HG03457 (cell line): ENCODE measurements at regions not wholly inside any gene's neighbourhood (a gene's known extent, or its start where the extent isn't known, plus 50 kb on each side); places are given as distances from the start of the nearest gene placed in this dataset.
"Not testable (repeated sequence)": the region's sequence is repeated elsewhere in the genome, so short reads cannot be mapped to it uniquely, and the experiment has no call there.

ENCODE experiments used
- ATAC-seq: cut with Tn5 transposase; IDR thresholded peaks from one replicate; pipeline ENCODE4 v1.9.1; 2021; ENCODE audit warnings: moderate number of reproducible peaks; ENCODE audit not compliant: unreplicated experiment

DNA sequence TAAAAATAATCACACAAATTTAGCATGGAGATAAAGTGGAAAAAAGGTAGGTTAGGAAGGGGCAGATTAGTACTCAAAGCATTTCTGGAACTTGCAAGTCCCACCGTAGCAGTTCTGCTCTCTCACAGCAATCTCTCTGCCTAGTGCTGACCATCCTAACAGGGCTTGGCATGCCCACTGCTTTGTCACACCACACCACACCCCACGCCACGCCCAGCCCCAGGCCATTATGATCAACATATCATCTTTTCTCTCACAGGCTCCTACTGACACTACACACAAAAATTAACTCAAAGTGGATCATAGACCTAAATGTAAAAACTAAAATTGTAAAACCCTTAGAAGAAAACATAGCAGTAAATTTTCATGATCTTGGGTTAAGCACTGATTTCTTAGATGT, 273.7 kb downstream of the DAD1 start:
- no peak for ATAC-seq

DNA sequence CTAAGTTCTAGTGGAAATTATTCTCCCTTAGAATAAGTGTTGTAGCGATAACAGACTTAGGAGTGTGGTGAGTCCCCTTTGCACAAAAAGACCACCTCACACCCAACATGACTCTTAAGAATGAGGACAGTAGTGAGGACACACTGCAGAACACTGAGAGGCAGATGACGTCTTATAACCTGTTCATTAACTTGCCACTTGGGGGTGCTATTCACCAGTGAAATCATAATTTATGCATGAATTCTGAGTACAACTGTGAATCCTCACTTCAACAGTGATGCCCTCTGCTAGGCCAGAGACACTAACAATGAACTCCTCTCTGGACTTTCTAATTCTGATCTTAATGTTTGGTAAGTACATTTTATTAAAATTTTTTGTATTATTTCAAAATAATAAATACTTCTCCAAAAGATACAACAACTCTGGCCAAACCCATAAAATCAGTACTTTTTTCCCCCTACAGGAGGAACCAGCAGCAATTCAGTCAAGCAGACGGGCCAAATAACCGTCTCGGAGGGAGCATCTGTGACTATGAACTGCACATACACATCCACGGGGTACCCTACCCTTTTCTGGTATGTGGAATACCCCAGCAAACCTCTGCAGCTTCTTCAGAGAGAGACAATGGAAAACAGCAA, 274.7 kb downstream of the DAD1 start:
- peak; percentile 54 for ATAC-seq

DNA sequence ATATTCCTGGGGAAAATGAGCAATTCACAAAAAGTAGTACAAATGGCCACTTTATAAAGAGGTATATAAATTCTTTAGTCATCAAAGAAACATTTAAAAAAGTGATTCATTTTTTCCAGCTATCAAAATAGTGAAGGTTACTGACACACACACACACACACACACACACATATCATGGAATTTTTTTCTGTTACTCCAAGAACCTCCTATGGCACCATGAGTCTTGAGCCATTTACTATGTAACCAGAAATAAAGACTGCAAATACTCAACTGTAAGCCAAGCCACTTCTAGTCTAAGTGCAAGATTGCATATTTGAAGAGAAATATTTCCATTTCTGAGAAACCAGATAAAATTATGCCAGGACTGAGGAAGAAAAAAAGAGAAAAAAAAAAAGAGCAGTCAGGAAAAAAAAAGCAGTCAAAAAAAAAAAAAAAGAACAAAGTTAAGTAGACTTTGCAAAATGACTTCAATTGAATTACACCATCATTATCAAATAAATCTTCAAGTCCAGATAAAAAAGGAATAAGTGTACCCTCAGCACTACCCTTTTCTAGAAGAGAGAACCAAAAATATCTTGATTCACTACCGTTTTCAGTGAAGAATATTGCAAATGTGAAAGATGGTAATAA, 275.7 kb downstream of the DAD1 start:
- no peak for ATAC-seq

DNA sequence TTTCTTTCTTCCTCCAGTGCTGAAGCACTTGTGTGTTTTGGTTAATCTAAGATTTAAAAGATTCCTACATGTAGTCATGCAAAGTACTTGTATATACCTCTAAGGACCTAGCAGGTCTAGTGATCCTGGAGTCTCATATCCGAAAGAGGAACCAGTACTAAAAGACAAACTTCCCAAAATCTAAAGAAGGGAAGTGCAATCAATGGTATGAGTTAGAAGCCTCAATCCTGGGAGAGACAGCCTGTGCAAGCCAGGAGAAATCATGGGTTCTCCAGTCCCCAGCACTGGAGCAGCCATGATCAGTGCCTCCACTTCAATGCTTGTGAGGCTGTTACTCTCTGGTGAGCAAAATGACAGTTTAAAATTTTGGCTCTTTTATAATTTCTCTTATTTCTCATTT, 277.4 kb downstream of the DAD1 start:
- ATAC-seq: no peak

DNA sequence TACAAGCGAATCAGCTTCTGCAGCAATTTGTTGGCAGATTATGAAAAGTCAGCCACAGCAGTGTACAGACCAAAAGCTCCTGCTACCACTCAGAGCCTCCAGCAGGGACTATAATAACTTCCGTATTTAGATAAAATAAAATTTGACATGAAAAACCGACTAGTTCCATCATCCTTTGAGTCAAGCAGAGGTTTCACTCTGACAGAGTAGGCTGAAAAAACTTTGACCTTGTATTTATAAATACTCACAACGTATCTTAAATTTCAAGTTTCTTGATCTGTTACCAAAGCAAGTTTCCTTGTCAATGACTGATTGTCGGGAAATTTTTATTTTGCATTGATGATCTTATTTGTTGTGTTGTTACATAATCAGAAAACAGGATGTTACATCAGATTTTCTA, 283.4 kb downstream of the DAD1 start:
- no peak for ATAC-seq

DNA sequence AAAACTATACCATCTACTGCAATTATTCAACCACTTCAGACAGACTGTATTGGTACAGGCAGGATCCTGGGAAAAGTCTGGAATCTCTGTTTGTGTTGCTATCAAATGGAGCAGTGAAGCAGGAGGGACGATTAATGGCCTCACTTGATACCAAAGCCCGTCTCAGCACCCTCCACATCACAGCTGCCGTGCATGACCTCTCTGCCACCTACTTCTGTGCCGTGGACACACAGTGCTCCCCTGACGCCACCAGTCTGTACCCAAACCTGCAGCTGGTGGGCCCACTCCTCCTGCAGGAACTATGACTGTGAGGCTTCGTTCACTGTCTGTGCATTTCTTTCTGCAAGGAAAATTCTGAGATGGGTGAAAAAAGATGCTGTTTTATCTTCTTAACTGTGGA, 284.7 kb downstream of the DAD1 start:
- no peak for ATAC-seq

DNA sequence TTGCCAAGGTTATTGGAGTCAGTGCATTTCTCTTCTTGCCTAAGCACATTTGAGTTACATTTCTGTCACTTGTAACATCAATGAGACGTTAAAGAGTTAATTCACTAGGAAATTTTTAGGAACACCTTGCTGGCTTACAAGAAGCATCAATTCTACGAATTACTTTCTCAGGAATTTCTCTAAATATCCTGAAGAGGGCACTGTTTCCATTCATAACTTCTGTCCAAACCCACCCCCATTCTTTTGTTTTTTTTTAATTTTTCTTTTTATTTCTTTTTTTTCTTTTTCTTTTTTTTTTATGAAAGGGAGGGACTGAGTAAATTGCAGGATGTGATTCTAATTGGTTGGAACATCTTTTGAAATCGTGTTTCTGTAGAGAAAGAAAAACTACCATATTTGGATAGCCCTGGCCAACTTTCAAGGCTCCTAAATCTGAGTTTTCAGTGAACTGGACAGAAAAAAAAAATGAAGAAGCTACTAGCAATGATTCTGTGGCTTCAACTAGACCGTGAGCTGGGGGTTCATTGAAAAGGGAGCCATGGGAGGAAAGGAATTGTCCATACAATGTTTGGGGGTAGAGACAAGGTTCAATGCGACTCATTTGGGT, 285.3 kb downstream of the DAD1 start:
- no peak for ATAC-seq

DNA sequence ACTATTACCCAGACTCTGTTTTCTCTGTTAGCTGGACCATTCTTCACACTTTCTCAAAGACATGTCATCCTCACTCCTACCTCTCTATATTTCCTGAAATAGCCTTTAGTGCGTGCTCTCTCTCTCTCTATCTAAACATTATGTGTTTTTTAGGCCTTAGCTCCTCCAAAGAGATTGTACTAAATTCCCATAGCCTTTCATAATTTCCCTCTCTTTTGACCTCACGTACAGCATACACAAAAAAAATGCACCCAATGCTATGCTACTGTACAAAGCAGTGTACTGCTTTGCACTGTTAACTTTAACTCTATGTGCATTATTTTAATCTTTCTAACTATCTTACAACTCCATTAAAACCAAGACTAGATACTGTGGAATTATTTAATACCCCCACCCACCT, 288.4 kb downstream of the DAD1 start:
- no peak for ATAC-seq

DNA sequence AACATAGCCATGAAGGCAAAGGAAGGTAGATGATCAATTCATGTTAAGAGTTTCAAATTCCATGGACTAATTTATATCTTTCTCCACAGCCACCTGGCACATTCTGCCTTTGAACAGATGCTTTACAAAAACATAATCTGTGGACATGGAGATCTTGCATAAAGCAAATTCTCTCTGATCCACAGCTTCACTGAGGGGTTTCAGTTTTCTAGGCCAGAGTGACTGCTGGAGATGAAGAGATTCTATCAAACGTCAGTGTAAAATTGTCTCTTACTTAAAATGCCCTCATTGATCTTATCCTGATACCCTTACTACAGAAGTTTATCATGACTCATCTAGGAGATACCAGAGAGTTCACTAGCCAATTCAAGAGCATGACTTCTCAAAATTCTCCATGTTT, 291.6 kb downstream of the DAD1 start:
- ATAC-seq: no peak

DNA sequence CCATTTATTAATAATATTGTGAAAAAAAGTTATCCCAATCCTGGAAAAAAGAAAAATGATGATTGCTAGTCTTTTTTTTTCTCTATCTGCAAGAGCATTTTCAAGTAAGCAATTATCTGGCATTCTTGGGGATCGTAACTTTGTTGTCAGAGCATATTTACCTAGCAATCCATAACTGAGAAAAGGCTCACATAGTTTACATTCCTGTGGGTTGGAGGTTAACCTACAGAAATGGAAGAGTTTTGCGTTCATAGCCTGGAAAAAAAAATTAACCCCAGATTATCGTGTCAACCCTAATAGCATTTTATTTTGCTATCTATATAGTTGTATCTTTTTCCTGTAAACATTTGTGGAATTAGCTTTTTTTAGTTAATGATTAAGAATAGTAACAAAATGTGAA, 292.3 kb downstream of the DAD1 start:
- ATAC-seq: no peak

DNA sequence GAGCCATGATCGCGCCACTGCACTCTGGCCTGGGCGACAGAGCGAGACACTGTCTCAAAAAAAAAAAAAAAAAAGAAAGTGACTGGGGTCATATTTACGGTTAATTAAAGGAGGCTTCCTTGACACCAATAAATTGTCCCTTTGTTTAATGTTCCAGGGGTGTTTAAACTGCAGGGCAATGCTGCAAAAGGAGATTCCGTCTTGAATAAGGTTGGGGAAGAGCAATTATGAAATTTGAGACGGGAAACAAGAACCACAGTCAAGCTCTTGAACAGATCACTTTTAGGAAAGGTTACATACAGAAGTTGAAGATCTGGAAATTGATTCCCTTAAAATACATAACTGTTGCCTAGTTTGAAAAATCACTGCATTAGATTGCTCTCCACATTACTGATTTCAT, 292.9 kb downstream of the DAD1 start:
- ATAC-seq: no peak

DNA sequence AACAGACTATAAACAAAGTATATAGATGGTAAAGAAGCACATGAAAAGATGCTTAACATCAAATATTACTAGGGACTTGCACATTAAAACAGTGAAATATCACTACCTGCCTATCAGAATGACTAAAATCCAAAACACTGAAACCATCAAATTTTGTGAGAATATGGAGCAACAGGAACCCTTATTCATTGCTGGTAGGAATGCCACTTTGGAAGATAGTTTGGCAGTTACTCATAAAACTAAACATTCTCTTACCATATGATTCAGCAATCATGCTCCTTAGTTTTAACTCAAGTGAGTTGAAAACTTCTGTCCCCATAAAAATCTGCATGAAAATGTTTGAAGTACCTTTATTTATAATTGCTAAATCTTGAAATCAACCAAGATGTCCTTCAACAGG, 297.6 kb downstream of the DAD1 start:
- ATAC-seq: no peak

DNA sequence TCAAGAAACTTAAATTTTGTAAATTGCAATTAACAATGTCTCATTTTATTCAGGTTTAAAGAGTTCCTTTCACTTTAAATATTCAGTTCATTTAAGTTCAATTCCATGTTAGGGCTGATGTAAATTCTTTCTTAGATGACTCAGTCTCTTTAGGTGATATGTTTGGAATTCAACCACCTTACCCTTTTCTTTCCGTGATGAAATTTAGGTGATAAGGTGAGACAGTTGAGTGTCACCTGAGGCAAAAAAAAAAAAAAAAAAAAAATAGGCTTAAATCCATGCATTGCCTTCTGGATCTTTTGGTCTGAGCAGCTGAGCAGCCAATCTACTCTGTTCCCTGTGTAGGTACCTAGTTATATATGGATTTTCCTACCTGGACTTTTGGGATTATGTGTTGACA, 299.5 kb downstream of the DAD1 start:
- no peak for ATAC-seq

DNA sequence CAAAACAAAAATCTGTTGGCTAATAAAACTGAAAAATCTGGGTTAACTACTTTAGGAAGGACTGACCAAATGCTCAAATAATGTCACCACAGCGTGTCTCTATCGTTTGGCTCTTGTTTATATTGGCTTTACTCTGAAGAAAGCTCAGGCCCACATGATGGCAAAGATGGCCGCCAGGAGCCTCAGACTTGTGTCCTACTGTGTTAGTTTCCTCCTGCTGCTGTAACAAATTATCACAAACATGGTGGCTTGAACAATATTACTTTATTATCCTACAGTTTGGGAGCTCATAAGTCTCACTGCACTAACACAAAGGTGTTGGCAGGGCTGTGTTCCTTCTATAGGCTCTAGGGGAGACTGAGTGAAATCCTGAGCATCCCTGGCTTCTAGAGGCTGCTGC, 303.0 kb downstream of the DAD1 start:
- ATAC-seq: no peak

DNA sequence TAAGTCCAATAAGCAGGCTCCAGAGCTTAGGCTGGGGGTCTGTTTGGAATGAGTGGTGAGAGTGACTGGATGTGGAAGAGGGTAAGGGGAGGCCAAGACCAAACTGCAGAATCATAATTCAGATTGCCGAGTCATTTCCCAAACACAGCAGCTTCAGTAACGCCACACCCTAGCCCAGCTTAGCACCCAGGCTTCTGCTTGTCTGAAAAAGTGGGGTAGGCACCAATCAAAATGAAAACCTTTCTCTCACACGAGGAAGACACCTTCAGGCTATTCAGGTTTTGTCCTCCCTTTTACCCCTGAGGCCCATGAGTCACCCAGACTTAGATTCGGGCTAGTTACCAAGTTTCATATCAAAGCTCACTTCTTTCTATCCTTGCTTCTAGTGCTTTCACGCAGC, 306.1 kb downstream of the DAD1 start:
- no peak for ATAC-seq

DNA sequence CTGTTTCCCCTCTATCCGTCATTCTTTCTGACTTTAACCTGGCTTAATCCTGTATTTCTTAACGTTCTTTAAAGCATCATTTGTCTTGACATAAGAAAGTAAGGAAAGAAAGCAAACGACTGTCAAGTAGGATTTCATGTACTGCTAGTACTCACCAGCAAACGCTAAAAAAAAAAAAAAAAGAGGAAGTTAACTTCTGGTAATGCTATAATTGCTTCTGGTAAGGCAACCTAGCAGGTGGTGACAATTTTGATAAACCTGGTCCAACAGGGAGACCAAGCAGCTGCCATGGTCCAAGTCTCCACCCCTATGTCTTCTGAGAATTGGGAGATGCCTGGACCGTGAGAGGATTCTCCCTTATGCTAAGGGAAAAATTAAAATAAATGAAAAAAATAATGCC, 306.6 kb downstream of the DAD1 start:
- no peak for ATAC-seq

DNA sequence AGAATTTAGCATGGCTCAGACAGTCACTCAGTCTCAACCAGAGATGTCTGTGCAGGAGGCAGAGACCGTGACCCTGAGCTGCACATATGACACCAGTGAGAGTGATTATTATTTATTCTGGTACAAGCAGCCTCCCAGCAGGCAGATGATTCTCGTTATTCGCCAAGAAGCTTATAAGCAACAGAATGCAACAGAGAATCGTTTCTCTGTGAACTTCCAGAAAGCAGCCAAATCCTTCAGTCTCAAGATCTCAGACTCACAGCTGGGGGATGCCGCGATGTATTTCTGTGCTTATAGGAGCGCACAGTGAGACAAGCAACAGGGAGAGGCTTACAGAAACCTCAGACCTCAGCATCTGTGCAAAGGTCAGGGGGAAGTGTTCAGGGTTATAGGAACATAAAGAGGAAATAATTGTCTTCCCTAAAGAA, 307.6 kb downstream of the DAD1 start:
- not testable (repeated sequence) for ATAC-seq

DNA sequence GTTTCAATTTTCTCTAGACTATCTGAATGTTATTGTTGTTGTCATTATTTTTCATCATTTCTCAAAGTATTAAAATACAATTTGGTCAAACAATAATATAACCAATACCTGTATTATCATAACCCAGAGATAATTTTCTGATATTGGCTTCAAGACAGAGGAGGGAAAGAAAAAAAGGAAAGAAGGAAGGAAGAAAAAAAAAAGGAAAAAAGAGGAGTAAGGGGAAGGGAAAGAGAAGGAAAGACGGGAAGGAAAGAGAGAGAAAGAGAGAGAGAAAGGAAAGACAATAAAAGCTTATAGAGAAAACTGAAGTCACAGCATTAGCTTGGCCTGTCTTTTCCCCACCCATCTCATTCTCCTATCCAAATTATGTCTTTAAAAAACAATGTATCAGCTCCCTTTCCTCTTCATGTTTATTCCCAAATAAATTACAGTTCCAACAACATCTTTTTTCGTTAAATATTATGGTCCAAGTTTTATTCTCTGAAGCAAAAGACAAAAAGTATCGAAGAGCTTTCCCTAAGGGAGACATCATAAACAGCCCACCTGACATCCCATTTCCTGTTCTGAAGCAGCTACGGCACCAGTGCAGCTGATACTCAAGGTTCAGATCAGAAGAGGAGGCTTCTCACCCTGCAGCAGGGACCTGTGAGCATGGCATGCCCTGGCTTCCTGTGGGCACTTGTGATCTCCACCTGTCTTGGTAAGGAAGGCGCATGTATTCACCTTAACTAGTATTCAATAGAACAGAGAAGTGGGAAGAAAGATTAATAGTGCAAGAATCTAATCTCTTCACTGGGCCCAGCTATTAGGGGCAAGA, 308.3 kb downstream of the DAD1 start:
- no peak for ATAC-seq

DNA sequence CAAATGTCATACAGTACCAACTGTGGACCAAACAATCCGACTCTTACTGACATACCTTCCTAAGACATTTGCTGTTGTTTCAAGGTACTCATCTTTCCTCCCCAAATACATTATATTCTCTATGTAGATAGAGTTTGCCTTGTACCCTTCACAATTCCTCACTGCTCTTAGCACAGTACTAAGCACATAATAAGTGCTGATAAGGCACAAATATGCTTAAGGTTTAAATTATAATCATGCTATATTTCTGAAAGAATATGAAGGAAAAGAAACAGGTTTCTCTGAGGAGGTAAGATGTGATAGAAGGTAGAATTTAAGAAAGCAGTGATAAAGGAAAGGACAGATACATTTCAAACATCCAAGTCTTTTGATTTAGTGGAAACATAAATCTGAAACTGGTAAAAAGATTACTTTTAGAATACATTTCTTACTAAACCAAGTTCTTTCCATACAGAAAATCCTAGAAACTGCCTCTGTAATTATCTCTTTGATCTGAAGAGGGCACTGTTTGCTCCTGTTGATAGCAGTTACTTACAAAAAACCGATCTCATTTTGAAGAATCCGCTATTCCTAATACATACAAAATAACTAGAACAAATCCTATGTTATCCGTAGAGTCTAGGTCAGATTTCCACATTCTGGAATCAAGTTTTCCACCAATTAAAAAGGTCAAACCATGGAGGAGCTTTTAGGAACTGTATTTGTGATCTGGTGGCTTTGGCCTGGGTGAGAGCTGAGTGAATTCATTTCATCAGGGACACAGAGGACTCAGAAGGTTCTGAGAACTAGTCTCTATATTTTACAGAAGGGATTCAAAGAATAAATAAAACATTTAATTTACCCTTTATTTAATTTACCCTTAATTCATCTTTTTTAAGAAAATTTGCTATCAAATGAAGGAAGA, 311.9 kb downstream of the DAD1 start:
- ATAC-seq: no peak

DNA sequence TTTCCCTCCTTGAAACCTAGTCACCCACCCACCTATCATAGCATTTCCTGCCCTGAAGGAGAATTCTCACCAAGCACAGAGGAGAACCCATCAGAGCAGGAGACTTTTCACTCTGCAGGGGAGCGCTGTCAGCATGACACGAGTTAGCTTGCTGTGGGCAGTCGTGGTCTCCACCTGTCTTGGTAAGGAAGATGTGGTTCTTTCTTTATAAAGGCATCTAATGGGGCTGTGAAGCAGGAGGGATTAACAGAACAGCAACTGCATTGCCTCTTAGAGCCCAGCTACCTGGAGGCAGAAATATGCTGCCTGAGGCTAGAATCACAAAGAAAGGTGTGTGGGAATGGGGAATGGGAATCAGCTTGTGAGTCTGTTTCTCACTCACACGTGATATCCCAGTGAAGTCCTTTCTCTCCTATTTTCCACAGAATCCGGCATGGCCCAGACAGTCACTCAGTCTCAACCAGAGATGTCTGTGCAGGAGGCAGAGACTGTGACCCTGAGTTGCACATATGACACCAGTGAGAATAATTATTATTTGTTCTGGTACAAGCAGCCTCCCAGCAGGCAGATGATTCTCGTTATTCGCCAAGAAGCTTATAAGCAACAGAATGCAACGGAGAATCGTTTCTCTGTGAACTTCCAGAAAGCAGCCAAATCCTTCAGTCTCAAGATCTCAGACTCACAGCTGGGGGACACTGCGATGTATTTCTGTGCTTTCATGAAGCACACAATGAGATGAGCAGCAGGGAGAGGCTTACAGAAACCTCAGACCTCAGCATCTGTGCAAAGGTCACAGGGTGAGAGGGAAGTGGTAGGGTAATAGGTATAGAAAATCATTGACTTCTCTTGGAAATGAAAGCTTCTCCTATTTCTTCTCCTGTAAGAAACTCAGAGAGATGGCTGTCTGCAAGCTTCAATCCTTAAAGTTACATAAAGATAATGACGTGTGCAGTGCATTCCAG, 316.9 kb downstream of the DAD1 start:
- no peak for ATAC-seq
